Naive B cell (primary cell): ENCODE measurements at regions not wholly inside any gene's neighbourhood (a gene's known extent, or its start where the extent isn't known, plus 50 kb on each side); places are given as distances from the start of the nearest gene placed in this dataset.

ENCODE experiments used
- ATAC-seq, 2 donors: fragments of 150-1000 bp; cut with Tn5 transposase; 2 replicates each; pipeline ENCODE4 v1.10.0; 2021; ENCODE audit warnings: low read depth in 2 of 2, mild to moderate bottlenecking in 2 of 2, moderate library complexity in 2 of 2
- DNase-seq: peaks from one replicate; pipeline ENCODE4 v3.0.0; 2022
- H3K27ac Mint-ChIP-seq, 6 donors: one replicate each; pipeline ENCODE4 v1.8.0; 2020 to 2022; ENCODE audit warnings: mild to moderate bottlenecking in 6 of 6, mixed read lengths in 6 of 6, moderate library complexity in 5 of 6, inconsistent platforms in 2 of 6
- H3K27me3 Mint-ChIP-seq, 3 donors: one replicate each; pipeline ENCODE4 v1.8.0; 2021 to 2022; ENCODE audit warnings: mixed read lengths in 3 of 3, mild to moderate bottlenecking in 1 of 3
- H3K36me3 Mint-ChIP-seq, 2 donors: one replicate each; pipeline ENCODE4 v1.8.0; 2020 to 2022; ENCODE audit warnings: mixed read lengths in 2 of 2, inconsistent platforms in 1 of 2, mild to moderate bottlenecking in 1 of 2
- H3K4me1 Mint-ChIP-seq, 3 donors: one replicate each; pipeline ENCODE4 v1.8.0; 2020 to 2022; ENCODE audit warnings: mixed read lengths in 3 of 3, inconsistent platforms in 1 of 3, mild to moderate bottlenecking in 1 of 3, moderate library complexity in 1 of 3
- H3K4me3 Mint-ChIP-seq, 8 donors: one replicate each; pipeline ENCODE4 v1.8.0; 2020 to 2022; ENCODE audit warnings: mild to moderate bottlenecking in 8 of 8, mixed read lengths in 8 of 8, moderate library complexity in 8 of 8, inconsistent platforms in 2 of 8
- H3K9me3 Mint-ChIP-seq, 7 donors: one replicate each; pipeline ENCODE4 v1.8.0; 2020 to 2022; ENCODE audit warnings: mixed read lengths in 7 of 7, mild to moderate bottlenecking in 5 of 7, inconsistent platforms in 2 of 7, moderate library complexity in 1 of 7

GRCh38 chr3:40768046-40768445 lies 243.3 kb downstream of the ZNF621 start:
- no peaks in the 10 kb centered on the region for H3K27me3 Mint-ChIP-seq
- H3K9me3 Mint-ChIP-seq = peaks cover 0 to 8% (median 2%) of the 10 kb centered on the region in 7 donors
- H3K36me3 Mint-ChIP-seq = no peaks in the 10 kb centered on the region
- H3K4me3 Mint-ChIP-seq = no peak overlapping the region
- no peak for DNase-seq
- no peak for ATAC-seq
- H3K27ac Mint-ChIP-seq = peak overlapping the region in 1 of 6 donors; percentile 8
- peaks cover 8 to 11% (median 8%) of the 10 kb centered on the region in 3 donors for H3K4me1 Mint-ChIP-seq

DNA sequence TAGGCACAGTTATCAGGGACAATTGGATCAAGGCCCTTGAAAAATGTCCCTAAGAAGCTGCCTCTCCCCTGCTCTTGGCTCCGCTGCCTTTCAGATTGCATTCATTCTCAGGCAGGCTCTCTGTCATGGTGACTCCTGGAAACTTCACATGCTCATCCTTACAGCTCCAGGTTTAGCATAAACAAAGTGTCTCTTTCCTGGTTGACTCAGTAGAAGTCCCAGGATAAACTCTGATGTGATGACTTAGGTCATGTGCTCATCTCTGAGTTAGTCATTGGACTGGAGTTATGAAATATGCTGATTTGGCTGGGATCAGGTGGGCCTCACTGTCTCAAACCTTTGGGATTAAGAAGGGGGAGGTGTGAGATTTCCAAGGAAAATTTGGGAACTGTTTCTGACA lies 243.8 kb downstream of the ZNF621 start:
- Mint-ChIP-seq H3K4me1 (peaks cover 8 to 11% (median 8%) of the 10 kb centered on the region in 3 donors), H3K27ac (no peak overlapping the region), H3K27me3 (no peaks in the 10 kb centered on the region), H3K9me3 (peaks cover 0 to 7% (median 2%) of the 10 kb centered on the region in 7 donors), H3K4me3 (no peak overlapping the region), H3K36me3 (no peaks in the 10 kb centered on the region)
- no peak for ATAC-seq
- DNase-seq = no peak

DNA sequence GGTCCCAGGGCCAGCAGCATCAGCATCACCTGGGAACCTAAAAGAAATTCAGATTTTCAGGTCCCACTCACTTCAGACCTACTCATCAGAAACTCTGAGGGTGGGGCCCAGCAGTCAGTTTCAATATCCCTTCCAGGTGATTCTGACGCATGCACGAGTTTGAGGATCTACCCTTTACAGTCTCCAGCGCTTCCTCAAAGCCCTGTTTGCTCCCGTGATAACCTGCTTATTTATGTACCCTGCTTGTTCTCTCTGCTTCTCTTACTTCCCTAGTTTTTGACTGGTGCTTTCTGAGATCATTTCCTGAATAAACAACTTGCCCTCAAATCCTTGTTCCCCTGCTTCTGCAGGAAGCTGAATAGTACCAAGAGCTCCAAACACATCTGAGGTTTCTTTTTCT lies 245.3 kb downstream of the ZNF621 start:
- ATAC-seq = peak in 1 of 2 donors; percentile 61
- Mint-ChIP-seq H3K4me1 (peaks cover 8 to 11% (median 8%) of the 10 kb centered on the region in 3 donors), H3K27me3 (no peaks in the 10 kb centered on the region), H3K9me3 (no peaks in the 10 kb centered on the region), H3K4me3 (no peak overlapping the region), H3K36me3 (no peaks in the 10 kb centered on the region), H3K27ac (peak overlapping the region in 2 of 6 donors; percentile 4 to 34)
- no peak for DNase-seq

GRCh38 chr3:40771112-40771511 lies 246.4 kb downstream of the ZNF621 start:
- H3K9me3 Mint-ChIP-seq = no peaks in the 10 kb centered on the region
- ATAC-seq (no peak), DNase-seq (no peak)
- H3K27ac Mint-ChIP-seq = no peak overlapping the region
- no peak overlapping the region for H3K4me3 Mint-ChIP-seq
- H3K27me3 Mint-ChIP-seq = peaks cover 0 to 6% (median 0%) of the 10 kb centered on the region in 3 donors
- peaks cover 8 to 11% (median 8%) of the 10 kb centered on the region in 3 donors for H3K4me1 Mint-ChIP-seq
- H3K36me3 Mint-ChIP-seq = no peaks in the 10 kb centered on the region

- peaks cover 0 to 4% (median 0%) of the 10 kb centered on the region in 3 donors for H3K4me1 Mint-ChIP-seq
- no peak overlapping the region for H3K4me3 Mint-ChIP-seq
- DNase-seq (no peak), ATAC-seq (no peak)
- H3K27me3 Mint-ChIP-seq = peaks cover 0 to 13% (median 6%) of the 10 kb centered on the region in 3 donors
- no peak overlapping the region for H3K27ac Mint-ChIP-seq
- H3K9me3 Mint-ChIP-seq = peaks cover 0 to 5% (median 0%) of the 10 kb centered on the region in 7 donors
- no peaks in the 10 kb centered on the region for H3K36me3 Mint-ChIP-seq
Observed at GRCh38 chr3:40779039-40779438, 254.3 kb downstream of the ZNF621 start.

- no peak for DNase-seq
- no peak for ATAC-seq
- peaks cover 0 to 4% (median 0%) of the 10 kb centered on the region in 3 donors for H3K4me1 Mint-ChIP-seq
- peaks cover 0 to 5% (median 0%) of the 10 kb centered on the region in 7 donors for H3K9me3 Mint-ChIP-seq
- H3K27ac Mint-ChIP-seq = peak overlapping the region in 1 of 6 donors; percentile 68
- H3K36me3 Mint-ChIP-seq = no peaks in the 10 kb centered on the region
- peaks cover under 1 to 16% (median 6%) of the 10 kb centered on the region in 3 donors for H3K27me3 Mint-ChIP-seq
- no peak overlapping the region for H3K4me3 Mint-ChIP-seq
Observed at GRCh38 chr3:40780291-40780924, 255.6 kb downstream of the ZNF621 start.

DNA sequence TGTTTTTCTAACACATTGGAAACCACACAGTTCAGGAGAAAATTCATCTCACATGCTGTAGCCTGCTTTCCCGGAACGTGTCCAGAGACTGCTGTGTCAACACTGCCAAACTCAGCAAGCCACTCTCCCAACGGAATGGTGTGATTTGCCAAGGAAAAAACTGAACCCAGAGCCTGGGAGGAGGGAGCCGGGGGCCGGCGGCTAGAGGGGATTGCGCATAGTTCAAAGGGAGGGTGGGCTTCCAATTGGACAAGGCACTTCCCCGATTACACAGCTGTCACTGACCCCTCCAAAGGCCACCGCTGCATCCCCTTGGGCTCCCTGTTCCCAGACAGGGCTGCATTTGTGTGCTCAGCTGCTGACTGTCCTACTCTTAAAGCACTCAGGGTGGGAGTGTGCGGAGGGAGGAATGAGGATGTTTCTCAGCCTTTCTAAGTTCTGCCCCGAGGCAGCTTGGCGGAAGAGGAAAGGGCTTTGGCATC lies 256.2 kb downstream of the ZNF621 start:
- Mint-ChIP-seq H3K4me3 (no peak overlapping the region), H3K36me3 (no peaks in the 10 kb centered on the region), H3K9me3 (peaks cover 0 to 7% (median 0%) of the 10 kb centered on the region in 7 donors), H3K27me3 (peaks cover 4 to 21% (median 6%) of the 10 kb centered on the region in 3 donors), H3K4me1 (peaks cover 0 to 4% (median 0%) of the 10 kb centered on the region in 3 donors), H3K27ac (no peak overlapping the region)
- ATAC-seq (no peak), DNase-seq (no peak)

- Mint-ChIP-seq H3K27ac (no peak overlapping the region), H3K4me1 (no peaks in the 10 kb centered on the region), H3K9me3 (peaks cover 3 to 7% (median 5%) of the 10 kb centered on the region in 7 donors), H3K36me3 (peaks cover 0 to 8% of the 10 kb centered on the region in 2 donors), H3K4me3 (no peak overlapping the region), H3K27me3 (peaks cover 4 to 21% (median 16%) of the 10 kb centered on the region in 3 donors)
- DNase-seq (no peak), ATAC-seq (no peak)
Observed at GRCh38 chr3:40782111-40782721, 257.5 kb downstream of the ZNF621 start.

- H3K9me3 Mint-ChIP-seq = peaks cover 5 to 27% (median 7%) of the 10 kb centered on the region in 7 donors
- H3K4me1 Mint-ChIP-seq = peaks cover 0 to 6% (median 0%) of the 10 kb centered on the region in 3 donors
- peaks cover 3 to 22% (median 14%) of the 10 kb centered on the region in 3 donors for H3K27me3 Mint-ChIP-seq
- H3K27ac Mint-ChIP-seq = no peak overlapping the region
- DNase-seq (no peak), ATAC-seq (no peak)
- H3K36me3 Mint-ChIP-seq = peaks cover 6 to 9% of the 10 kb centered on the region in 2 donors
- H3K4me3 Mint-ChIP-seq = no peak overlapping the region
Observed at GRCh38 chr3:40790746-40791145, 266.0 kb downstream of the ZNF621 start.

- Mint-ChIP-seq H3K4me3 (no peak overlapping the region), H3K27me3 (peaks cover 3 to 26% (median 12%) of the 10 kb centered on the region in 3 donors), H3K27ac (peak overlapping the region in 2 of 6 donors; percentile 22 to 28), H3K36me3 (peaks cover 0 to 6% of the 10 kb centered on the region in 2 donors), H3K9me3 (peaks cover 0 to 10% (median 2%) of the 10 kb centered on the region in 7 donors), H3K4me1 (peaks cover 0 to 6% (median 0%) of the 10 kb centered on the region in 3 donors)
- ATAC-seq (peak in 1 of 2 donors; percentile 45), DNase-seq (no peak)
Observed at GRCh38 chr3:40793730-40794129, 269.0 kb downstream of the ZNF621 start.

- no peak for ATAC-seq
- Mint-ChIP-seq H3K36me3 (peaks cover 9 to 15% of the 10 kb centered on the region in 2 donors), H3K4me3 (no peak overlapping the region), H3K27me3 (peaks cover 7 to 19% (median 11%) of the 10 kb centered on the region in 3 donors), H3K27ac (no peak overlapping the region), H3K4me1 (no peaks in the 10 kb centered on the region), H3K9me3 (peaks cover 3 to 15% (median 7%) of the 10 kb centered on the region in 7 donors)
- DNase-seq = no peak
Observed at GRCh38 chr3:40800343-40800742, 275.6 kb downstream of the ZNF621 start.

GRCh38 chr3:40801284-40801741 lies 276.6 kb downstream of the ZNF621 start:
- Mint-ChIP-seq H3K9me3 (peaks cover 3 to 15% (median 7%) of the 10 kb centered on the region in 7 donors), H3K4me1 (no peaks in the 10 kb centered on the region), H3K27me3 (peaks cover 7 to 19% (median 11%) of the 10 kb centered on the region in 3 donors), H3K4me3 (no peak overlapping the region), H3K27ac (no peak overlapping the region), H3K36me3 (peaks cover 9 to 15% of the 10 kb centered on the region in 2 donors)
- ATAC-seq (no peak), DNase-seq (no peak)

DNA sequence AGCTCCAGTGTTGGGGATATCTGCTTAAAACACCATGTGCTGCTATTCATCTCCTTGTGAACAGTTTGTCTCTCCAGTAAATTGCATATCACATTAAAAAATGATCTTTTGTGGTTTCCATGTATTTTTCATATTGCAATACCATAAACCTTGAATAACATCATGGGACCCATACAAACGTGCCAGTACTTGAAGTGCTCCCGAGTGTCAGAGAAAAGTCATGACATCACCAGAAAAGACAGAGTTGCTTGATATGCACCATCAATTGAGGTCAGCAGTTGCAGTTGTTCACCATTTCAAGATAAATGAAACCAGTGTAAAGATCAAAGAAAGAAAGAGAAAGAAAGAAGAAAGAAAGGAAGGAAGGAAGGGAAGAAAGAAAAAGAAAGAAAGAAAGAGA lies 278.6 kb downstream of the ZNF621 start:
- no peak for ATAC-seq
- H3K4me1 Mint-ChIP-seq = no peaks in the 10 kb centered on the region
- peaks cover 3 to 15% (median 7%) of the 10 kb centered on the region in 7 donors for H3K9me3 Mint-ChIP-seq
- peak overlapping the region in 1 of 6 donors; percentile 41 for H3K27ac Mint-ChIP-seq
- H3K4me3 Mint-ChIP-seq = peak overlapping the region in 1 of 8 donors; percentile 1
- no peak for DNase-seq
- H3K27me3 Mint-ChIP-seq = peaks cover 5 to 7% (median 5%) of the 10 kb centered on the region in 3 donors
- peaks cover 9 to 15% of the 10 kb centered on the region in 2 donors for H3K36me3 Mint-ChIP-seq
